ENCODE measurements at regions not wholly inside any gene's neighbourhood (a gene's known extent, or its start where the extent isn't known, plus 50 kb on each side); places are given as distances from the start of the nearest gene placed in this dataset.

GRCh38 chr2:234308813-234309195 is 188.1 kb downstream of the ARL4C start:
- in situ Hi-C loops (cut with MboI; ENCODE audit: low sequenced_read_pairs) = no loop called here

GRCh38 chr2:234308073-234308812 is 188.6 kb downstream of the ARL4C start:
- in situ Hi-C loops (cut with MboI; ENCODE audit: low sequenced_read_pairs) = no loop called here

- in situ Hi-C loops (cut with MboI; ENCODE audit: low sequenced_read_pairs) = no loop called here
These were observed 189.4 kb downstream of the ARL4C start for GRCh38 chr2:234307322-234307961.

- in situ Hi-C loops (cut with MboI; ENCODE audit: low sequenced_read_pairs) = no loop called here
These were observed 190.3 kb downstream of the ARL4C start for GRCh38 chr2:234306426-234307173.

- in situ Hi-C loops (cut with MboI; ENCODE audit: low sequenced_read_pairs) = no loop called here
These were observed 191.0 kb downstream of the ARL4C start for GRCh38 chr2:234305846-234306245.

GRCh38 chr2:234304950-234305349 is 191.9 kb downstream of the ARL4C start:
- in situ Hi-C loops (cut with MboI; ENCODE audit: low sequenced_read_pairs) = no loop called here

- in situ Hi-C loops (cut with MboI; ENCODE audit: low sequenced_read_pairs) = no loop called here
These were observed 194.3 kb downstream of the ARL4C start for GRCh38 chr2:234302664-234302991.

GRCh38 chr2:234300932-234301823 is 195.7 kb downstream of the ARL4C start:
- in situ Hi-C loops (cut with MboI; ENCODE audit: low sequenced_read_pairs) = no loop called here

GRCh38 chr2:234300391-234300925 is 196.4 kb downstream of the ARL4C start:
- in situ Hi-C loops (cut with MboI; ENCODE audit: low sequenced_read_pairs) = no loop called here

- in situ Hi-C loops (cut with MboI; ENCODE audit: low sequenced_read_pairs) = no loop called here
These were observed 198.0 kb downstream of the ARL4C start for GRCh38 chr2:234298918-234299317.

- in situ Hi-C loops (cut with MboI; ENCODE audit: low sequenced_read_pairs) = no loop called here
These were observed 199.9 kb downstream of the ARL4C start for GRCh38 chr2:234296991-234297390.

GRCh38 chr2:234293973-234294372 is 202.9 kb downstream of the ARL4C start:
- in situ Hi-C loops (cut with MboI; ENCODE audit: low sequenced_read_pairs) = loop anchor here (5.0 kb wide), 1 partner anchor 198 kb away; no protein-coding TSS in a partner anchor

- in situ Hi-C loops (cut with MboI; ENCODE audit: low sequenced_read_pairs) = loop anchor here (5.0 kb wide), 1 partner anchor 199 kb away; no protein-coding TSS in a partner anchor
These were observed 204.0 kb downstream of the ARL4C start for GRCh38 chr2:234292962-234293243.

GRCh38 chr2:234292205-234292961 is 204.5 kb downstream of the ARL4C start:
- in situ Hi-C loops (cut with MboI; ENCODE audit: low sequenced_read_pairs) = loop anchor here (5.0 kb wide), 1 partner anchor 200 kb away; no protein-coding TSS in a partner anchor

GRCh38 chr2:234291765-234292204 is 205.1 kb downstream of the ARL4C start:
- in situ Hi-C loops (cut with MboI; ENCODE audit: low sequenced_read_pairs) = loop anchor here (5.0 kb wide), 1 partner anchor 201 kb away; no protein-coding TSS in a partner anchor

- in situ Hi-C loops (cut with MboI; ENCODE audit: low sequenced_read_pairs) = loop anchor here (5.0 kb wide), 1 partner anchor 202 kb away; no protein-coding TSS in a partner anchor
These were observed 206.2 kb downstream of the ARL4C start for GRCh38 chr2:234290671-234291070.

GRCh38 chr2:234289834-234290590 is 206.9 kb downstream of the ARL4C start:
- in situ Hi-C loops (cut with MboI; ENCODE audit: low sequenced_read_pairs) = loop anchor here (5.0 kb wide), 1 partner anchor 202 kb away; no protein-coding TSS in a partner anchor

- in situ Hi-C loops (cut with MboI; ENCODE audit: low sequenced_read_pairs) = no loop called here
These were observed 207.9 kb downstream of the ARL4C start for GRCh38 chr2:234288974-234289455.

GRCh38 chr2:234287650-234288049 is 209.2 kb downstream of the ARL4C start:
- in situ Hi-C loops (cut with MboI; ENCODE audit: low sequenced_read_pairs) = no loop called here

All from HL-60/S4 treated with phorbol 12-myristate 13-acetate at 8.2 ng/mL for 4 days and 3 days (cell line).